ENCODE measurements at regions not wholly inside any gene's neighbourhood (a gene's known extent, or its start where the extent isn't known, plus 50 kb on each side); places are given as distances from the start of the nearest gene placed in this dataset.
A peak's percentile ranks its signal among the peaks of the same experiment; 100 is the strongest.

DNA sequence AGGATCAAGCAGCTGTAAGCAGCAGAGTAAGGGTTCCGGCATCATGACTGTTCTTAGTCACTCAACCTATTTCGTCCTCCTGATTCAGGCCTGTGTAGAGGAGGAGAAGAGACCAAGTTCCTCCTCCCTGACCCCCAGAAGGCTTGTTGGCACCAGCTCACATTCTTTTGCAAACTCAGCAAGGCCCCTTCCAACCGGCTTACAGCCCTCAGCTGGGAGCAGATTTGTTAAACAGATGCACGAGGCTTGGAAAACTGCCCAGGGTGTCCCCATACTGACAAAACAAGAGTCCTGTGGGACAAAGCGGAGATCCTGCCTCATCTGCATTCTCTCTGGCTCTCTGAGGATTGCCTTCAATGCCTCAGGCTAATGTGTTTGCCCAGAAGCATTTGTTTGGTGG, 113.2 kb upstream of the SOX21 start (continued):
- peak; percentile 94 for TF ChIP-seq ZNF462 (CRISPR knock-in tag; IDR thresholded peaks at IDR 0.05)

DNA sequence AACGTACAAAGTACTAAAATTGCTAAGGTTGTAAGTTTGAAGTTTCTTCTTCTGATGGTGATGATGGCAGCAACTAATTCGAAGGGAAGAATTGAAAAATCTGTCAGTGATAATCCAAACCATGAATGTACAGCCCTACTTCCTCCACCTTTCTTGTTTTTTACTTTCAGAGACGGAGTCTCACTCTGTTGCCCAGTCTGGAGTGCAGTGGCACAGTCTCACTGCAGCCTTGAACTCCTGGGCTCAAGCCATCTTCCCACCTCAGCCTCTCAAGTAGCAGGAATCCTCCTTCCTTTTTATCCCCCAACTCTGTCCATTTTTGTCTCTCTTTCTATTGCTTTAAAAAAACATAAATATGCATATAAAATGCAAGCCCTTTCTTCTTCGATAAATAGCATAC, 112.3 kb upstream of the SOX21 start:
- peaks cover 39% of the 10 kb centered on the region for H3K4me1 ChIP-seq (ENCODE audit: insufficient read depth)
- Mint-ChIP-seq H3K27me3 (ENCODE audit: insufficient read depth, low read depth, poor library complexity) (no peaks in the 10 kb centered on the region), H3K27ac (no peak overlapping the region), H3K4me3 (no peak overlapping the region), H3K9me3 (no peaks in the 10 kb centered on the region; the same call in 2 of the 3 replicates), H3K36me3 (ENCODE audit: low read depth) (no peaks in the 10 kb centered on the region), H3K4me1 (peaks cover 56% of the 10 kb centered on the region)
- H3K9me2 ChIP-seq (ENCODE audit: insufficient read depth) = no peaks in the 10 kb centered on the region
- no peaks in the 10 kb centered on the region for H3K27me3 ChIP-seq (ENCODE audit: insufficient read depth)
- H3K4me2 ChIP-seq = no peak overlapping the region
- DNase-seq (ENCODE audit: low spot score) (no peak), ATAC-seq (no peak)
- H4K20me1 ChIP-seq (replicated peaks; ENCODE audit: insufficient read depth) = no peaks in the 10 kb centered on the region
- H3F3A ChIP-seq (replicated peaks; ENCODE audit: low read depth) = no peaks in the 10 kb centered on the region
- no peaks in the 10 kb centered on the region for H3K79me2 ChIP-seq (replicated peaks; ENCODE audit: insufficient read depth)
- no peak overlapping the region for H3K27ac ChIP-seq (ENCODE audit: low read depth)
- no peaks in the 10 kb centered on the region for H3K36me3 ChIP-seq (ENCODE audit: insufficient read depth)
- H3K4me3 ChIP-seq = no peak overlapping the region
- no peak overlapping the region for H2AFZ ChIP-seq
- no peak for TF ChIP-seq NANOG (IDR thresholded peaks at IDR 0.05; ENCODE audit: borderline replicate concordance)
- no peak for TF ChIP-seq EZH2 (IDR thresholded peaks at IDR 0.05; ENCODE audit: low read depth, unreplicated experiment)
- TF ChIP-seq REST (IDR thresholded peaks at IDR 0.05; ENCODE audit: unreplicated experiment) = no peak
- no peak for TF ChIP-seq CREB1 (CRISPR knock-in tag; IDR thresholded peaks at IDR 0.05; ENCODE audit: low read depth)
- TF ChIP-seq POLR2AphosphoS5 (IDR thresholded peaks at IDR 0.05; ENCODE audit: low read depth) = no peak
- TF ChIP-seq ZNF462 (CRISPR knock-in tag; IDR thresholded peaks at IDR 0.05) = no peak
